ACC112 (cell line): ENCODE measurements at regions not wholly inside any gene's neighbourhood (a gene's known extent, or its start where the extent isn't known, plus 50 kb on each side); places are given as distances from the start of the nearest gene placed in this dataset.

Source experiments
- H2AFZ ChIP-seq: fragments of 200-600 bp; sonication (generic); one replicate; pipeline ENCODE4 v1.6.0; 2017; ENCODE audit warnings: antibody characterized with exemption, low read length; ENCODE audit not compliant: unreplicated experiment
- H3K27ac ChIP-seq: fragments of 200-600 bp; sonication (generic); 2 replicates; pipeline ENCODE4 v1.5.1; 2014; ENCODE audit warnings: low read depth, mild to moderate bottlenecking, antibody characterized with exemption, low read length, moderate library complexity
- H3K27me3 ChIP-seq: fragments of 200-600 bp; sonication (generic); 2 replicates; pipeline ENCODE4 v1.6.1; 2014; ENCODE audit warnings: mild to moderate bottlenecking, antibody characterized with exemption, low read length, moderate library complexity, mixed read lengths; ENCODE audit not compliant: insufficient read depth
- H3K36me3 ChIP-seq: fragments of 200-600 bp; sonication (generic); 2 replicates; pipeline ENCODE4 v1.6.1; 2016; ENCODE audit warnings: mild to moderate bottlenecking, antibody characterized with exemption, low read length, moderate library complexity, mixed read lengths; ENCODE audit not compliant: insufficient read depth
- H3K4me1 ChIP-seq: fragments of 200-600 bp; sonication (generic); one replicate; pipeline ENCODE4 v1.6.1; 2016; ENCODE audit warnings: low read length, mixed read lengths; ENCODE audit not compliant: insufficient read depth, unreplicated experiment, control insufficient read depth
- H3K4me3 ChIP-seq: fragments of 200-600 bp; sonication (generic); 2 replicates; pipeline ENCODE4 v1.5.1; 2014; ENCODE audit warnings: mild to moderate bottlenecking, low read depth, low read length
- H3K79me2 ChIP-seq: fragments of 200-600 bp; sonication (generic); one replicate; pipeline ENCODE4 v1.6.0; 2016; ENCODE audit warnings: low read length; ENCODE audit not compliant: control insufficient read depth, unreplicated experiment, insufficient read depth

DNA sequence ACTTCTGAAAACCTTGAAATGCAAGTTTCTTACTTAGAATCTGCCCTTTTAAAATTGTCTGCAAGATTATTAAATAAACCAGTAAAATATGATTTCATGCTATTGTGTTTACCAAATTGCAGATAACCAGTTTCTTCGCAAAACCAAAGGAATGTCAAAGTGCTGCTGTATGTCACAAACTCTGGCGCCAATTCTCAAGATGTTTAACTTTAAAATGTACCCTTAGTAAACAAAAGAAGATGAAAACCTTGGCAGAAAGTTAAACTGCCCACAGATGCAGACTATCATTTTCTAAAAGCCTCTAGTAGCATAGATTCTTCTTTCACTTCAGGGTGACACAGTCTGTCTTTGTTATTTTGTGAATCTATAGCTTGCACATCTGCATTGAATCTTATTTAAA lies 189.2 kb downstream of the SLITRK6 start:
- H3K4me1 ChIP-seq, result no peaks in the 10 kb centered on the region
- H3K27me3 ChIP-seq, result no peaks in the 10 kb centered on the region
- H3K79me2 ChIP-seq, result no peaks in the 10 kb centered on the region
- no peak overlapping the region for H2AFZ ChIP-seq
- no peak overlapping the region for H3K27ac ChIP-seq
- H3K36me3 ChIP-seq, result no peaks in the 10 kb centered on the region
- no peak overlapping the region for H3K4me3 ChIP-seq

DNA sequence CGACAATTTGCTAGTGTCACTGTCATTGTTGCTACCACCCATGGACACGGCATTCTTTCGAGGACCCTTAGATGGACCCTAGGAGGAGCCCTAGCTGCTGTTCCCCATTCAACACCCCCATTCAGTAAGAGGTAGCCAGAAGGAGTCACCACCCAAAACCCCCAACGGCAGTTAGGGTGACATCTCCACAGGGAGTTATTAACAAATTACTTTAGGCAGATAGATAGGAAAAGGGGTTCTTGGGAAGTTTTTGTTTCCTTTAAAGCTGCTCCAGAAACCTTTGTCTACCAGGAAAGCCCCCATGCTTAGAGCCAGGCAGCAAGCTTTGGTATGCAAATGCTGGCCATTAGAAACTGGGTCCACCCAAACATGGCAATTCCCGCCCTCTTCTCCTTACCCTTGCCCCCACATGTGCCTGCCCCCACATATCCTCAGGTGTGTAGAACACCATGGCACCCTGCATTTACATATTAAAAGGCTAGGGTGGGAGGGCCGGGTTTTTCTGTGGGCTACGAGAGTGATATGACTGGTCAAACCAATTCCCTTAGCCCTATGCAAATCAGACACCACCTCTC lies 190.9 kb downstream of the SLITRK6 start:
- Histone ChIP-seq H3K4me1 (no peaks in the 10 kb centered on the region), H3K27ac (no peak overlapping the region), H2AFZ (no peak overlapping the region), H3K27me3 (no peaks in the 10 kb centered on the region), H3K79me2 (no peaks in the 10 kb centered on the region), H3K4me3 (no peak overlapping the region), H3K36me3 (no peaks in the 10 kb centered on the region)

GRCh38 chr13:85603735-85604134 lies 195.5 kb downstream of the SLITRK6 start:
- H3K36me3 ChIP-seq, result no peaks in the 10 kb centered on the region
- H3K79me2 ChIP-seq, result no peaks in the 10 kb centered on the region
- H3K27me3 ChIP-seq, result no peaks in the 10 kb centered on the region
- H3K27ac ChIP-seq, result no peak overlapping the region
- no peaks in the 10 kb centered on the region for H3K4me1 ChIP-seq
- H3K4me3 ChIP-seq, result no peak overlapping the region
- H2AFZ ChIP-seq, result no peak overlapping the region

DNA sequence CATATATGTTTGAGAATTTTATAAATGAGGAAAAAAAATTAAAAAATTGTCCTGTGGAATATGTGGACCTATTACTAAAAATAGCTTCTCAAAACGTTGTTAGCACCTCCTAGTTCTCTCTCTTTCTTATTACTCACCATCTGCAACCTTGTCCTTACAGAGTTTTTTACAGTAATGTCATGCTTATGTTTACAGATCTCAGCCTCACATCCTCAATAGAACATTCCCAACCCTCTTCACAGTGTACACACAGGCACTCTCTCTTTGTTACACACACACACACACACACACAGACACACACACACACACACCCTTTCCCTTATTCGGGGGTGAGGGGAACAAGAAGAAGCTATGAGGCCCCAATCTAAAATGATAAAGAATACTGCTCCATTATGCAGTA lies 197.7 kb downstream of the SLITRK6 start:
- H2AFZ ChIP-seq, result no peak overlapping the region
- H3K4me1 ChIP-seq, result no peaks in the 10 kb centered on the region
- no peaks in the 10 kb centered on the region for H3K79me2 ChIP-seq
- H3K36me3 ChIP-seq, result no peaks in the 10 kb centered on the region
- H3K4me3 ChIP-seq, result no peak overlapping the region
- no peak overlapping the region for H3K27ac ChIP-seq
- no peaks in the 10 kb centered on the region for H3K27me3 ChIP-seq

DNA sequence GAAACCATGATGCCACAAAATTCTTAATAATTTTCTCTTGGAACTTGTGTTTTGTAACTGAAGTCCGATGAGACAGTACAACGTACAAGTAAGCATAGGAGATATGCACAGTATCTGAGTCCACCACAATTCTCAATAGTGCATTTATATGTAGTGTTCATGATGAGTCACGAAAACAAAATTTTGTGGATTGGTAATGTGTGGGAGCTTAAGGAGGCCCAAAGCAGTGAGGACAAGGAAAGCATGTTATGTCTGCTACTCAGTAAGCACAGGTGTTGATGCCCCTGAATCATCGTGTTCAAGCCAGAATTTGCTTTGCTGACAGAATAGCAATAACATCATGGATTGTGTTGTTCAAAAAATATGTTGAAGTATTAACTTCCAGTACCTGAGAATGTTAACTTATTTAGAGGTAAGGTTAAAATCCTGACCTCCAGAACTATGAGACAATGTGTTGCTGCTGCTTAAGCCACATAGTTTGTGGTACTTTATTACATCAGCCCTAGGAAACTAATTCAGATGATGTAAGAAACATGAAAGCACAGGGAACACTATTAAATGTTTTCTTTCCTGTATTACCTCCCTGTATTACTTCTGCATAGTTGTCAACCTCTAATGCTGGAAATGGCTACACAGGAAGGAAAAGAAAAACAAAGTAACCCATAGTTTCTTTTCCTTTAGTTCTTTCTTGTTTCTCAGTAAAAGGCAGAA lies 201.3 kb downstream of the SLITRK6 start:
- no peak overlapping the region for H2AFZ ChIP-seq

GRCh38 chr13:85592211-85592610 lies 207.0 kb downstream of the SLITRK6 start:
- H3K4me1 ChIP-seq, result peaks cover 8% of the 10 kb centered on the region
- H3K36me3 ChIP-seq, result no peaks in the 10 kb centered on the region
- H3K79me2 ChIP-seq, result no peaks in the 10 kb centered on the region
- no peaks in the 10 kb centered on the region for H3K27me3 ChIP-seq
- H2AFZ ChIP-seq, result no peak overlapping the region
- H3K27ac ChIP-seq, result no peak overlapping the region
- no peak overlapping the region for H3K4me3 ChIP-seq

More for the DNA sequence above, 201.3 kb downstream of the SLITRK6 start:
- no peaks in the 10 kb centered on the region for H3K36me3 ChIP-seq
- no peaks in the 10 kb centered on the region for H3K27me3 ChIP-seq
- no peak overlapping the region for H3K27ac ChIP-seq
- no peak overlapping the region for H3K4me3 ChIP-seq
- H3K79me2 ChIP-seq, result no peaks in the 10 kb centered on the region
- H3K4me1 ChIP-seq, result no peaks in the 10 kb centered on the region

DNA sequence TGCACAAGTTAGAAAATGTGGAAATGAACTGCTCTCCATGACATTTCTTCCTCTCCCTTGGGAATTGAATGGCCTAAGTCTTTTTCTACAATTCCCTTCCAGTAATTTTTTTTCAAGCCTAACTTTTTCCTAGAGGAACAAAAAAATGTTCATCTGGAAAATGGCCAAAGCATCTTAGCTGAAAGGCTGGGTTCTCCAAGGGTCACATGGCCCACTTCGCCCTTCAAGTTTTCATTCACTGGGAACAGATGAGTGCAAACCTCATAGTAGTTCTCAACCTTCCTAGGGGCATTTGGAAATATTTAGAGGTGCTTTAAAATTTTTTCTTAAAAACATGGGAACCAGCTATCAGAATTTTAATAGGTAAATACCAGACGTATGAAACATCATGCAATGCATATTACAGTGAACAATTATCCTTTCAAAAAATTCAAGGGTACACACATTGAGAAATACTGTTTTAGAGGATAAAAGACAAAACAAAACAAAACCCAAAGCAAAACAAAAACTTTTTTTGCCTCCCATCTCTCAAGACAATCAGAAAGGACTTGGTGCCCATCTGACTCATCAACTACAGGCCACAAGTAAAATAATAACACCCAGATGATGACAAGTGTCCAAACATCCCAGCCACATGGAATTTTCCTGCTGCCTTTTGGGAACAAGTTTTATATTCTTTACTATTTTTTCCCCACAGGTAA lies 208.8 kb downstream of the SLITRK6 start:
- Histone ChIP-seq H3K27ac (no peak overlapping the region), H3K36me3 (no peaks in the 10 kb centered on the region), H3K4me3 (no peak overlapping the region), H3K79me2 (no peaks in the 10 kb centered on the region), H3K27me3 (no peaks in the 10 kb centered on the region), H3K4me1 (peaks cover 15% of the 10 kb centered on the region), H2AFZ (no peak overlapping the region)

DNA sequence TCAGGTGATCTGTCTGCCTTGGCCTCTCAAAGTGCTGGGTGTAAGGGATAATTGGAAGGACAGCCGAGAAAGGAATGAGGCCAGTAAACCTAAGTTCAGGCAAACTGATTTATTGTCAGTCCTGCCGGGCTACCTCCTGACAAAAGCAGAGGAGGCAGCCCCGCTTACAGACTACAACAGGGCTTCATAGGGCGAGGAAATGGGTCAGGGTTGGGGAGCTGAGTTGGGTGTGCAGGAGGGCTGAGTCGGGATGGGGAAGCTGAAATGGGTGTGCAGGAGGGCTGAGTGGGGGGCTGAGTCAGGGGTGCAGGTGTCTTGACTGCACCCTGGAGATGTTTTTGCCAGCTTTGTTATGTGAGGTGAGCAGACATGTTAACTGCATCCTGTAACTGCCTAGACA lies 210.2 kb downstream of the SLITRK6 start:
- Histone ChIP-seq H3K27me3 (no peaks in the 10 kb centered on the region), H3K4me3 (no peak overlapping the region), H3K36me3 (no peaks in the 10 kb centered on the region), H3K79me2 (no peaks in the 10 kb centered on the region), H2AFZ (no peak overlapping the region), H3K4me1 (peaks cover 15% of the 10 kb centered on the region), H3K27ac (no peak overlapping the region)

DNA sequence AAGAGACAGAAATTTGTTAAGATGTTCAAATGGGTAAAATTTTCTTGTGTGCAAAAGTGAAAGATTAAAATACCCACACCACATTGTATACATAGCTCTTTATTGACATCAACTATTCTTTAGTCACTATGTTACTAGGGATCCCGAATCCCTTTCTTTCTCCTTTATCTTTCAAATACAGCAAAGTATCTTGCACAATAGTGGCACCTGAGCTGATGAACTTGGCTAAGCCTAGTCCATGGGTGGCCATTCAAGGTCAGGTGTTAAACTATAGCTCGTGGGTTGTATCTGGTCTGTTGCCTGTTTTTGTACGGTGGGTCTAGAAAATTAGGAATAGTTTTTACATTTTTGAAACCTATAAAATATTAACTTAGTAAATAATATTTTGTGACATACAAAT lies 210.9 kb downstream of the SLITRK6 start:
- H3K27ac ChIP-seq, result no peak overlapping the region
- H2AFZ ChIP-seq, result no peak overlapping the region
- H3K79me2 ChIP-seq, result no peaks in the 10 kb centered on the region
- no peak overlapping the region for H3K4me3 ChIP-seq
- H3K36me3 ChIP-seq, result no peaks in the 10 kb centered on the region
- H3K27me3 ChIP-seq, result no peaks in the 10 kb centered on the region
- peaks cover 15% of the 10 kb centered on the region for H3K4me1 ChIP-seq

GRCh38 chr13:85586856-85587255 lies 212.4 kb downstream of the SLITRK6 start:
- H3K4me3 ChIP-seq, result no peak overlapping the region
- H2AFZ ChIP-seq, result no peak overlapping the region
- peaks cover 15% of the 10 kb centered on the region for H3K4me1 ChIP-seq
- no peaks in the 10 kb centered on the region for H3K79me2 ChIP-seq
- H3K27me3 ChIP-seq, result no peaks in the 10 kb centered on the region
- no peak overlapping the region for H3K27ac ChIP-seq
- H3K36me3 ChIP-seq, result no peaks in the 10 kb centered on the region

DNA sequence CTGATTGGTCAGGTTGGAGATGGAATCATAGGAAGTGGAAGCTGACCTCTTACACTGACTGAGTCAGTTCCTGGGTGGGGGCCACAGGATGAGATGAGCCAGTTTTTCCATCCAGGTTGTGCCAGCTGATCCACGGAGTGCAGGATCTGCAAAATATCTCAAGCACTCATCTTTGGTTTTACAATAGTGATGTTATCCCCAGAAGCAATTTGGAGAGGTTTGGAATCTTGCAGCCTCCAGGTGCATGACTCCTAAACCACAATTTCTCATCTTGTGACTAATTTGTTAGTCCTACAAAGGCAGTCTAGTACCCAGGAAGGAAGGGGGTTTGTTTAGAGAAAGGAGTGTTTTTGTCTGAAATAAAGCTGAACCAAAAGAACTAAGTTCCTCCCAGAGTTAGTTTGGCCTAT lies 212.8 kb downstream of the SLITRK6 start:
- Histone ChIP-seq H3K27ac (no peak overlapping the region), H2AFZ (no peak overlapping the region), H3K36me3 (no peaks in the 10 kb centered on the region), H3K79me2 (no peaks in the 10 kb centered on the region), H3K4me3 (no peak overlapping the region), H3K4me1 (peaks cover 15% of the 10 kb centered on the region), H3K27me3 (no peaks in the 10 kb centered on the region)
